Activated T-helper 2 cell treated with anti-CD3 and anti-CD28 coated beads, Interferon-gamma antibody, Interleukin-2, Interleukin-4, amounts not matched to agents 10 μg/mL and 5 μg/mL and 100 μg/mL, durations not matched to agents 14 hours and 24 hours and 36 hours (primary cell): ENCODE measurements at regions not wholly inside any gene's neighbourhood (a gene's known extent, or its start where the extent isn't known, plus 50 kb on each side); places are given as distances from the start of the nearest gene placed in this dataset.

ENCODE experiments used
- DNase-seq: peaks from one replicate; pipeline ENCODE4 v3.0.0; 2021; ENCODE audit warnings: low spot score
- H3K27ac Mint-ChIP-seq: one replicate; pipeline ENCODE4 v1.8.0; 2021; ENCODE audit warnings: mixed read lengths
- H3K27me3 Mint-ChIP-seq: one replicate; pipeline ENCODE4 v1.8.0; 2021; ENCODE audit warnings: low read depth, mixed read lengths
- H3K36me3 Mint-ChIP-seq: one replicate; pipeline ENCODE4 v1.8.0; 2021; ENCODE audit warnings: low read depth, mixed read lengths
- H3K4me1 Mint-ChIP-seq: one replicate; pipeline ENCODE4 v1.8.0; 2021; ENCODE audit warnings: low read depth, mixed read lengths
- H3K4me3 Mint-ChIP-seq: one replicate; pipeline ENCODE4 v1.8.0; 2021; ENCODE audit warnings: low read depth, mild to moderate bottlenecking, moderate library complexity, mixed read lengths
- H3K9me3 Mint-ChIP-seq: one replicate; pipeline ENCODE4 v1.8.0; 2021; ENCODE audit warnings: mixed read lengths
- intact Hi-C: fragments of 100-400 bp; cut with micrococcal nuclease; formaldehyde crosslinking; loops from one replicate; pipeline ENCODE4 v1.15.1; 2023

- Mint-ChIP-seq H3K36me3 (no peaks in the 10 kb centered on the region), H3K9me3 (no peaks in the 10 kb centered on the region), H3K27me3 (peaks cover 49% of the 10 kb centered on the region), H3K4me3 (no peak overlapping the region), H3K27ac (no peak overlapping the region), H3K4me1 (peaks cover 2% of the 10 kb centered on the region)
- intact Hi-C loops, result loop anchor here (10.0 kb wide), 1 partner anchor 202 kb away; the partner anchor contains the start of gene NR2C1
- no peak for DNase-seq
Measured at GRCh38 chr12:94872971-94873733, 130.3 kb downstream of the NDUFA12 start.

- intact Hi-C loops, result loop anchor here (10.0 kb wide), 1 partner anchor 202 kb away; the partner anchor contains the start of gene NR2C1
- peaks cover 2% of the 10 kb centered on the region for H3K4me1 Mint-ChIP-seq
- peaks cover 49% of the 10 kb centered on the region for H3K27me3 Mint-ChIP-seq
- no peaks in the 10 kb centered on the region for H3K9me3 Mint-ChIP-seq
- H3K4me3 Mint-ChIP-seq, result no peak overlapping the region
- no peak for DNase-seq
- H3K27ac Mint-ChIP-seq, result no peak overlapping the region
- H3K36me3 Mint-ChIP-seq, result no peaks in the 10 kb centered on the region
Measured at GRCh38 chr12:94872671-94872970, 130.9 kb downstream of the NDUFA12 start.

GRCh38 chr12:94872007-94872653 is 131.4 kb downstream of the NDUFA12 start:
- intact Hi-C loops, result loop anchor here (10.0 kb wide), 1 partner anchor 203 kb away; the partner anchor contains the start of gene NR2C1
- Mint-ChIP-seq H3K4me3 (no peak overlapping the region), H3K4me1 (peaks cover 2% of the 10 kb centered on the region), H3K36me3 (no peaks in the 10 kb centered on the region), H3K27me3 (peaks cover 49% of the 10 kb centered on the region), H3K9me3 (no peaks in the 10 kb centered on the region), H3K27ac (no peak overlapping the region)
- no peak for DNase-seq

GRCh38 chr12:94870511-94870910 is 133.0 kb downstream of the NDUFA12 start:
- Mint-ChIP-seq H3K4me1 (peaks cover 2% of the 10 kb centered on the region), H3K36me3 (no peaks in the 10 kb centered on the region), H3K4me3 (no peak overlapping the region), H3K27ac (no peak overlapping the region), H3K27me3 (peaks cover 49% of the 10 kb centered on the region), H3K9me3 (no peaks in the 10 kb centered on the region)
- intact Hi-C loops, result loop anchor here (10.0 kb wide), 1 partner anchor 204 kb away; the partner anchor contains the start of gene NR2C1
- DNase-seq, result no peak

- no peaks in the 10 kb centered on the region for H3K4me1 Mint-ChIP-seq
- no peak for DNase-seq
- H3K27ac Mint-ChIP-seq, result no peak overlapping the region
- no peaks in the 10 kb centered on the region for H3K36me3 Mint-ChIP-seq
- intact Hi-C loops, result no loop called here
- no peaks in the 10 kb centered on the region for H3K9me3 Mint-ChIP-seq
- H3K27me3 Mint-ChIP-seq, result peaks cover 31% of the 10 kb centered on the region
- H3K4me3 Mint-ChIP-seq, result no peak overlapping the region
Measured at GRCh38 chr12:94868161-94868560, 135.3 kb downstream of the NDUFA12 start.

- no peak for DNase-seq
- H3K36me3 Mint-ChIP-seq, result no peaks in the 10 kb centered on the region
- no peak overlapping the region for H3K4me3 Mint-ChIP-seq
- no peaks in the 10 kb centered on the region for H3K4me1 Mint-ChIP-seq
- intact Hi-C loops, result no loop called here
- no peak overlapping the region for H3K27ac Mint-ChIP-seq
- no peaks in the 10 kb centered on the region for H3K9me3 Mint-ChIP-seq
- peaks cover 26% of the 10 kb centered on the region for H3K27me3 Mint-ChIP-seq
Measured at GRCh38 chr12:94867066-94867855, 136.2 kb downstream of the NDUFA12 start.

GRCh38 chr12:94864987-94865386 is 138.5 kb downstream of the NDUFA12 start:
- Mint-ChIP-seq H3K27ac (no peak overlapping the region), H3K9me3 (no peaks in the 10 kb centered on the region), H3K36me3 (no peaks in the 10 kb centered on the region), H3K4me1 (no peaks in the 10 kb centered on the region), H3K27me3 (peaks cover 7% of the 10 kb centered on the region), H3K4me3 (no peak overlapping the region)
- intact Hi-C loops, result no loop called here
- no peak for DNase-seq

GRCh38 chr12:94863321-94864035 is 140.0 kb downstream of the NDUFA12 start:
- no peak overlapping the region for H3K27ac Mint-ChIP-seq
- H3K4me3 Mint-ChIP-seq, result no peak overlapping the region
- no peaks in the 10 kb centered on the region for H3K4me1 Mint-ChIP-seq
- DNase-seq, result no peak
- peaks cover 10% of the 10 kb centered on the region for H3K27me3 Mint-ChIP-seq
- no peaks in the 10 kb centered on the region for H3K9me3 Mint-ChIP-seq
- no peaks in the 10 kb centered on the region for H3K36me3 Mint-ChIP-seq
- intact Hi-C loops, result no loop called here

GRCh38 chr12:94862421-94862820 is 141.1 kb downstream of the NDUFA12 start:
- H3K27ac Mint-ChIP-seq, result no peak overlapping the region
- no peaks in the 10 kb centered on the region for H3K36me3 Mint-ChIP-seq
- intact Hi-C loops, result no loop called here
- H3K4me1 Mint-ChIP-seq, result no peaks in the 10 kb centered on the region
- no peaks in the 10 kb centered on the region for H3K9me3 Mint-ChIP-seq
- DNase-seq, result no peak
- H3K4me3 Mint-ChIP-seq, result no peak overlapping the region
- H3K27me3 Mint-ChIP-seq, result peaks cover 10% of the 10 kb centered on the region

GRCh38 chr12:94856324-94856723 is 147.2 kb downstream of the NDUFA12 start:
- H3K27me3 Mint-ChIP-seq, result peaks cover 6% of the 10 kb centered on the region
- intact Hi-C loops, result no loop called here
- H3K4me3 Mint-ChIP-seq, result no peak overlapping the region
- peaks cover 4% of the 10 kb centered on the region for H3K4me1 Mint-ChIP-seq
- H3K27ac Mint-ChIP-seq, result no peak overlapping the region
- DNase-seq, result no peak
- no peaks in the 10 kb centered on the region for H3K36me3 Mint-ChIP-seq
- H3K9me3 Mint-ChIP-seq, result no peaks in the 10 kb centered on the region

- Mint-ChIP-seq H3K4me1 (peaks cover 4% of the 10 kb centered on the region), H3K27ac (no peak overlapping the region), H3K4me3 (no peak overlapping the region), H3K27me3 (peaks cover 6% of the 10 kb centered on the region), H3K9me3 (no peaks in the 10 kb centered on the region), H3K36me3 (no peaks in the 10 kb centered on the region)
- intact Hi-C loops, result no loop called here
- DNase-seq, result no peak
Measured at GRCh38 chr12:94855853-94856252, 147.6 kb downstream of the NDUFA12 start.

GRCh38 chr12:94851396-94852028 is 152.0 kb downstream of the NDUFA12 start:
- Mint-ChIP-seq H3K36me3 (no peaks in the 10 kb centered on the region), H3K9me3 (no peaks in the 10 kb centered on the region), H3K4me1 (peaks cover 4% of the 10 kb centered on the region), H3K4me3 (no peak overlapping the region), H3K27ac (no peak overlapping the region), H3K27me3 (peaks cover 4% of the 10 kb centered on the region)
- DNase-seq, result no peak
- intact Hi-C loops, result no loop called here
